NCI-H460 (cell line): ENCODE measurements at regions not wholly inside any gene's neighbourhood (a gene's known extent, or its start where the extent isn't known, plus 50 kb on each side); places are given as distances from the start of the nearest gene placed in this dataset.
"Not testable (repeated sequence)": the region's sequence is repeated elsewhere in the genome, so short reads cannot be mapped to it uniquely, and the experiment has no call there.

Source experiments
- DNase-seq: peaks from one replicate; pipeline ENCODE4 v3.0.0-alpha.2; 2016; ENCODE audit warnings: low read depth; ENCODE audit errors: extremely low read depth

- DNase-seq = no peak
Observed at GRCh38 chr3:59245300-59245858, 195.6 kb upstream of the CFAP20DC start.

DNA sequence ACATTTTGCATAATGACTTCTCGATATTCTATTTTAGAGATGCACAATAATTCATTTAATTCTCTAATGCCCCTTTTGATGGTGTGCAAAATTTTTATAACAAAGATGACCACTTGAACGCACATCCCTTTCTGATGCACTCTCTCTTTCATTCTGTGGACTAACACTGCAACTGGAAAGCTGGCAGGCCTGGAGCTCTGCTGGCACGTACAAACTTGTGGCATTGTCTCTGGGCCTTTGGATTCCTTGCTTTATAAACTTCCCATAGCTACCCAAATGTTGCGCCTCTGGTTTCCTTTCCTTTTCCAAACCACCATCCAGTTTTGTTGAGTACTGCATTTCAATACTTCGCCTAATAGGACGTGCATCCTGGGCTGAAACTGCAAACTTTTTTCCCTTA lies 194.5 kb upstream of the CFAP20DC start:
- DNase-seq = no peak

DNA sequence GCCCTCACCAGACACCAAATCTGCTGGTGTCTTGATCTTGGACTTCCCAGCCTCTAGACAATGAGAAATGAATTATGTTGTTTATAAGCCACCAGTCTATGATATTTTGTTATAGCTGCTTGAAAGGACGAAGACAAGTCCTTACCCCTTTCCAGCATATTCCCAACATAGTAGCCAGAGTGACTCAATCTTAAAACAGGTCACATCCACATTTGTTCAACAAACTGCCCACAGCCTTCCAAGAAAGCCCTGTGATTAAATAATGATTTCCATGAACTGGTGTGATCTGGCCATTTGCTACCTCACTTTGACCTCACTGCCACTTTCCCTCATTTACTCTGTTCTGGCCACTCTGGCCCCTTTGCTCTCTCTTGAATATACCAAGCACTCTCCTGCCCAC lies 193.7 kb upstream of the CFAP20DC start:
- DNase-seq = no peak

DNA sequence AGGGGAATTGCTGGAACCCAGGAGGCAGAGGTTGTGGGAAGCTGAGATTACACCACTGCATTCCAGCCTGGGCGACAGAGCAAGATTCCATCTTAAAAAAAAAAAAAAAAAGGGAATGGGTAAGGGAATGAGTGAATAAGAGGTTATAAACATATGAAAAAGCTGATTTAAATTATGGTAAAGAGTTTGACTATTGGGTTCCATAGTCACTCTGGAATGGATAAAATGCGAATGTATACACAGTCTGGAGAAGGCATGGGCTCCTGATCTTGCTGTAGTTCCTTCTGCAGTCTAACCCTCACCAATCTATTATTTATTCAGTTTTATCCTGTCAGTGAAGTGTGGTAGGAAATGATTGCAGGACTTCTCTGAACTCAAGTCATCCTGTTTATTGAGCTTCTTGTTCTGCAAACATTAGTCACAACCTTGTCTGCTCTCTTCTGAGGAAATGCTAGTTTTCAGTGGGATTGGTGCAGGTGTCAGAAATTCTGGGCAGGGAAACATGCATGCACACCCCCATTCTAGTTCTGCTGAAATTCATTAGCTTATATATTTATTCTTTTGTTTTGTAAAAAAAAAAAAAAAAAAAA lies 190.9 kb upstream of the CFAP20DC start:
- DNase-seq = no peak

GRCh38 chr3:59237121-59237520 lies 187.3 kb upstream of the CFAP20DC start:
- no peak for DNase-seq

DNA sequence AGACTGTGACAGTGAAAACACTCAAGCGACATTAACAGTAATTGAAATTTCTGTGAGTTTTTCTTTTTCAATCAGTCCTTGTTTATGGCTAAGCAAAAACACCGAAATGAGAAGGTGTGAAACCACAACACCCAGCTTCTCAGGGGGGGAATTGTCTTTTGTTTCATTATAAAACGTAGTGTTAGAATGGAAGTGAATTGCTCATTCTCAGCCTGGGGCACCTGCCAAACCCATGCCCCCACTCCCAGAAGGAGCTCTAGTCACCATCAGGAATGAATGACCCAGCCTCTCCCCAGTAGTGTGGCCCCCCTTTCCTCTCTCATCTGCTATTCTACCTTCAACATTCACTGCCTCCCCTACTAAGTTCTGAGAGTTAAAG lies 185.8 kb upstream of the CFAP20DC start:
- no peak for DNase-seq

- DNase-seq = no peak
Observed at GRCh38 chr3:59234884-59235633, 185.2 kb upstream of the CFAP20DC start.

DNA sequence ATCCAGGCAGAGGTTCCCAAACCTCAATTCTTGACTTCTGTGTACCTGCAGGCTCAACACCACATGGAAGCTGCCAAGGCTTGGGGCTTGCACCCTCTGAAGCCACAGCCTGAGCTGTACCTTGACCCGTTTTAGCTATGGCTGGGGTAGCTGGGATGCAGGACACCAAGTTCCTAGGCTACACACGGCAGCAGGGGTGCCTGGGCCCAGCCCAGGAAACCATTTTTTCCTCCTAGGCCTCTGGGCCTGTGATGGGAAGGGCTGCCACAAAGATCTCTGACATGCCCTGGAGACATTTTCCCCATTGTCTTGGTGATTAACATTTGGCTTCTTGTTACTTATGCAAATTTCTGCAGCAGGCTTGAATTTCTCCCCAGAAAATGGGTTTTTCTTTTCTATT lies 180.6 kb upstream of the CFAP20DC start:
- not testable (repeated sequence) for DNase-seq

GRCh38 chr3:59213860-59214259 lies 164.0 kb upstream of the CFAP20DC start:
- no peak for DNase-seq

GRCh38 chr3:59212128-59212779 lies 162.4 kb upstream of the CFAP20DC start:
- DNase-seq = peak; percentile 29

- no peak for DNase-seq
Observed at GRCh38 chr3:59210260-59210659, 160.4 kb upstream of the CFAP20DC start.

GRCh38 chr3:59192473-59192872 lies 142.6 kb upstream of the CFAP20DC start:
- no peak for DNase-seq

- no peak for DNase-seq
Observed at GRCh38 chr3:59191651-59192050, 141.8 kb upstream of the CFAP20DC start.

DNA sequence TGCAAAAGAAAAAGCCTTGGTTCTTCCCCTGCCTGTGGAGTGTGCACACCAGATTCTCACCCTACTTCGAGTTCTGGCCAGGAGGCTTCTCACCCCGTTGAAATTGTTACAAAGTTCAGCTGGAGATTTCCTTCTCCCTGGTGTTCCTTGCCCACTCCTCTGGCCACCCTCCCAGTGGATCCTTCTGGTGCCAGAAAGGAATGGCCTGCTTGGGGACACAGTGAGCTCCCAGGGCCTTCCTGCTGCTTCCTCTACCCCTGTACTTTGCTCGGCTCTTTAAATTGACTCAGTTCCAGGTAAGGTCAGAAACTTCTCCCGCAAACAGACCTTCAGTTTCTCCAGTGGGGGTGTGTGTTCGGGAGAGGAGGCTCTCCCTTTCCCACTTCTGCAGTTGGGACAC lies 140.1 kb upstream of the CFAP20DC start:
- no peak for DNase-seq

GRCh38 chr3:59189526-59189925 lies 139.7 kb upstream of the CFAP20DC start:
- no peak for DNase-seq

DNA sequence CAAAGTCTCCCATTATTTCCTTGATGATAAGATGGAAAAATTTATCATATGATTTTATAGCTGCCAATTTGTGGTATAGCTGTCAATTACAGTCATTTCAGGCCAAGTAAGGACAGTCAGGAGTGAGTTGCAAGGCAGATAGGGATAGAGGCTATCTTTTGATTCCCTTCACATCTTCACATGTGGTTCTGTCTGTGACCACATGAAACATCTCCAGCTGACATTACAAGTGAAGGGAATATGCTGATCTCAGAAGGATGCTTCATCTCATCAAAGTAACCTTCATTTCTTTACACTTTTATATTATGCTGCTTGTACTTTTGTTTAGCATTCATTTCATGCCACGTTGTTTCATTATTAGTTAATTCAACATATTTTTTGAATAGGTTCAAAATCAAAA lies 136.9 kb upstream of the CFAP20DC start:
- no peak for DNase-seq

GRCh38 chr3:59185591-59186369 lies 136.0 kb upstream of the CFAP20DC start:
- no peak for DNase-seq

GRCh38 chr3:59180006-59180405 lies 130.2 kb upstream of the CFAP20DC start:
- DNase-seq = no peak

DNA sequence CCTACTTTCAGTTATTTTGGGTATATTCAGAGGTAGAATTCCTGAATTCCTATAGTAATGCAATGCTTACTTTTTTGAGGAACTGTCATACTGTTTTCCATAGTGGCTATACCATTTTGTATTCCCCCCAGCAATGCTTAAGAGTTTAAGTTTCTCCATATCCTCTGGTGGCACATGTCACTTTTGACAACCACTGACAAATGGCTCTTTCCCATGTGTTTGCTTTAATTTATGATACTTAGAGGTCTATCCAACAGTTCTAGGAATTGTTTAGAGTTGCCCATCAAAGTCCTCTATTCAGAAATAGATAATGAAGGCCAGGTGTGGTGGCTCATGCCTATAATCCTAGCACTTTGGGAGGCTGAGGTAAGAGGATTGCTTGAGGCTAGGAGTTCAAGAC lies 128.9 kb upstream of the CFAP20DC start:
- no peak for DNase-seq

DNA sequence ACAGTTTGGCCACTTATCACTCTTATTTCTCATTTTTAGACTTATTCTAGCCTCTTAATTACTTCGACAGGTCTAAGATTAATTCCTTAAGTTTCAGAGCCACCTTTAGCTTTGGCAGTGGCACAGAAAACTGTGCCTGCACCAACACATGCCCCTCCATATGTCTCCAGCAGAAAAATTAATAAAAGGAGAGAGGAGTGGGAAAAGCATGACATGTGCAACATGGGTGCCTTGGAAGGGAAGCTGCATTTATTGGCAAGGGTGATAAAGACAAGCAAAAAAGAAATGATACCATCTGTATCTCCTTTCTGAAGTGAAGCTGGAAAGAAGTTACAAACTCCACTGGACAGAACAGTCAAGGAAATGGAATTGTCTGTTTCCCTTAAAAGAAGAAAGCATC lies 121.7 kb upstream of the CFAP20DC start:
- DNase-seq = no peak

DNA sequence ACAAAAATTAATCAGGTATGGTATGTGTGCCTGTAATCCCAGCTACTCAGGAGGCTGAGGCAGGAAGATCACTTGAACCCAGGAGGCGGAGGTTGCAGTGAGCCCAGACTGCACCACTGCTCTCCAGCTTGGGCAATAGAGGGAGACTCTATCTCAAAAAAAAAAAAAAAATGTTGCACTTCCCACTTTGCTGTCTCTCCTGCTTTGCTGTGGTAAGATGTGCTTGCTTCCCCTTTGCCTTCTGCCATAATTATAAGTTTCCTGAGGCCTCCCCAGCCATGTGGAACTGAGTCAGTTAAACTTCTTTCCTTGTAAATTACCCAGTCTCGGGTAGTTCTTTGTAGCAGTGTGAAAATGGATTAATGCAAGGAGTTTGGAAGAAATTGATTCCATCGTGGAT lies 120.3 kb upstream of the CFAP20DC start:
- DNase-seq = not testable (repeated sequence)
